Muscle of leg (tissue), 3 donors: ENCODE measurements at regions not wholly inside any gene's neighbourhood (a gene's known extent, or its start where the extent isn't known, plus 50 kb on each side); places are given as distances from the start of the nearest gene placed in this dataset.
"Not testable (repeated sequence)": the region's sequence is repeated elsewhere in the genome, so short reads cannot be mapped to it uniquely, and the experiment has no call there.

Experiments used
- DNase-seq: peaks from one replicate; pipeline ENCODE4 v3.0.0; 2013
- H3K27ac ChIP-seq: one replicate; pipeline ENCODE4 v1.5.1; 2013; ENCODE audit warnings: mild to moderate bottlenecking, low read length, control low read depth
- H3K27me3 ChIP-seq: one replicate; pipeline ENCODE4 v1.6.1; 2013; ENCODE audit warnings: low read length; ENCODE audit not compliant: control insufficient read depth, insufficient read depth
- H3K36me3 ChIP-seq: one replicate; pipeline ENCODE4 v1.6.1; 2013; ENCODE audit warnings: low read length; ENCODE audit not compliant: control insufficient read depth, insufficient read depth
- H3K4me1 ChIP-seq: one replicate; pipeline ENCODE4 v1.6.1; 2013; ENCODE audit warnings: low read length; ENCODE audit not compliant: control insufficient read depth, insufficient read depth
- H3K4me3 ChIP-seq: one replicate; pipeline ENCODE4 v1.5.1; 2013; ENCODE audit warnings: low read length, control low read depth
- H3K9me3 ChIP-seq: replicated peaks from 2 replicates; pipeline ENCODE4 v1.6.1; 2013; ENCODE audit warnings: low read depth, low read length; ENCODE audit not compliant: control insufficient read depth
- WGBS: methylation state at CpG from one replicate; pipeline ENCODE4 v1.1.5; 2013; ENCODE audit warnings: missing lambda C conversion rate; ENCODE audit not compliant: insufficient coverage; 5-methylcytosine and 5-hydroxymethylcytosine counted together

DNA sequence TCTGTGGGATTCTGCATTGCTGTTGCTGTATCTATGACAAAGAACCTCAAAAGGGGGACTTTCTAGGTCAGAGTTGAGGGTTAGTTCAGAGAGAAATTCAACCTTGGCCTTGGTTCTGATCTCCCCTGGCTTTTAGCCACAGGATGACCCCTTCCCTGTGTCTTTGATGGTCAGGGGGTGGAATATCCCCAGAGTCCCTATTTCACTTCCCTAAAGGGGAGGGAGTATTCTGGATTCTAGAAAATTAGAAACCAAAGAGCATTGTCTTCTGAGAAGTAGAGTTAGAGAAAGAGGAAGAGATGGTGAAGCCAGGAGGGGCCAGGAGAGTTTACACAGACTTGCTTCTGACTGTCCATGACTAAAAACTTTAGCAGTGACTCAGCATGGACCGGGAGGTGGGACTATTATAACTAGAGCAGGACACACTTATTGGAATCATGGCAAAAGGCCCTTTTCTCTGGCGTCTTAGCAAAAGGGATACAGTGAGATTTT lies 56.2 kb upstream of the LPAR1 start:
- H3K27ac ChIP-seq, result peak overlapping the region; percentile 59
- no peaks in the 10 kb centered on the region for H3K9me3 ChIP-seq
- no peak overlapping the region for H3K4me3 ChIP-seq
- peaks cover 19% of the 10 kb centered on the region for H3K4me1 ChIP-seq
- H3K36me3 ChIP-seq, result no peaks in the 10 kb centered on the region
- WGBS, result 0% methylated on average over 1 of the region's 2 CpGs
- no peaks in the 10 kb centered on the region for H3K27me3 ChIP-seq
- DNase-seq, result peak; percentile 86

DNA sequence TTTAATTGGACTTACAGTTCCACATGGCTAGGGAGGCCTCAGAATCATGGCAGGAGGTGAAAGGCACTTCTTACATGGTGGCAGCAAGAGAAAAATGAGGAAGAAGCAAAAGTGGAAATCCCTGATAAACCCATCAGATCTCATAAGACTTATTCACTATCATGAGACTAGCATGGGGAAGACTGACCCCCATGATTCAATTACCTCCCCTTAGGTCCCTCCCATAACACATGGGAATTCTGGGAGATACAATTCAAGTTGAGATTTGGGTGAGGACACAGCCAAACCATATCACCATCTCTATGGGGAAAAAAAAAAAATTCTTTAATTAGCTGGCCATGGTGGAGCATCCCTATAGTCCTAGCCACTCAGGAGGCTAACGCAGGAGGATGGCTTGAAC lies 53.9 kb upstream of the LPAR1 start:
- not testable (repeated sequence) for H3K4me3 ChIP-seq, H3K9me3 ChIP-seq, H3K36me3 ChIP-seq, H3K27me3 ChIP-seq, H3K27ac ChIP-seq, DNase-seq
- peaks cover 12% of the 10 kb centered on the region for H3K4me1 ChIP-seq
- 100% methylated on average over 1 of the region's 1 CpG for WGBS
